ENCODE measurements at regions not wholly inside any gene's neighbourhood (a gene's known extent, or its start where the extent isn't known, plus 50 kb on each side); places are given as distances from the start of the nearest gene placed in this dataset.

- no peak overlapping the region for H3K9ac ChIP-seq (ENCODE audit: low read length)
- POLR2A ChIA-PET: no interaction called here
- H4K20me1 ChIP-seq (ENCODE audit: insufficient read depth): no peaks in the 10 kb centered on the region
- H3K4me1 ChIP-seq (ENCODE audit: control insufficient read depth in 1 of 2, insufficient read depth in 2 of 2, low read length in 2 of 2): no peaks in the 10 kb centered on the region
- no peaks in the 10 kb centered on the region for H3K9me2 ChIP-seq (ENCODE audit: insufficient read depth)
- DNase-seq (ENCODE audit: low read depth, low spot score) (no peak), ATAC-seq (no peak)
- no peak overlapping the region for H2AFZ ChIP-seq (ENCODE audit: low read depth, low read length, poor library complexity, severe bottlenecking)
- no peak overlapping the region for H3K27ac ChIP-seq (ENCODE audit: low read depth, low read length)
- H3K36me3 ChIP-seq (ENCODE audit: control insufficient read depth in 1 of 2, insufficient read depth in 2 of 2, low read length in 2 of 2): no peaks in the 10 kb centered on the region
- no peaks in the 10 kb centered on the region for H3K79me2 ChIP-seq (ENCODE audit: insufficient read depth, low read length)
- no peaks in the 10 kb centered on the region for H3K27me3 ChIP-seq (ENCODE audit: insufficient read depth, low read length)
- intact Hi-C loops (cut with micrococcal nuclease): no loop called here
- H3K4me3 ChIP-seq (replicated peaks in 1 of 2; ENCODE audit: low read depth in 1 of 2, low read length in 2 of 2): no peak overlapping the region
- RAD21 ChIA-PET (ENCODE audit: low non-redundant PET in 1 of 2, low total read pairs in 2 of 2, uncharacterized antibody in 2 of 2, unreplicated experiment in 2 of 2): no interaction called here
- CTCF ChIA-PET: no interaction called here
- TF ChIP-seq POLR2A (IDR thresholded peaks at IDR 0.05; ENCODE audit: borderline replicate concordance, extremely low read depth, insufficient read depth, insufficient read length): no peak
- no peak for TF ChIP-seq ZFX (IDR thresholded peaks at IDR 0.05)
- no peak for TF ChIP-seq SRF (IDR thresholded peaks at IDR 0.05; ENCODE audit: low read depth)
- no peak for TF ChIP-seq ZNF274 (IDR thresholded peaks at IDR 0.05; ENCODE audit: low read depth, low read length)
- no peak for TF ChIP-seq JUND (IDR thresholded peaks at IDR 0.05)
- no peak for TF ChIP-seq ATF3 (IDR thresholded peaks at IDR 0.05)
- H3K4me2 ChIP-seq (ENCODE audit: low read length): no peak overlapping the region
- BruUV-seq (replicated peaks): no TSS peak
- no peaks in the 10 kb centered on the region for H3K9me3 ChIP-seq (ENCODE audit: control insufficient read depth in 1 of 2, insufficient read depth in 1 of 2, low read depth in 1 of 2, low read length in 2 of 2)
Measured at GRCh38 chr1:103211073-103211472, 102.8 kb upstream of the COL11A1 start.

GRCh38 chr1:103208844-103209243, 100.5 kb upstream of the COL11A1 start:
- ATAC-seq (no peak), DNase-seq (ENCODE audit: low read depth, low spot score) (no peak)
- ChIA-PET RAD21 (ENCODE audit: low non-redundant PET in 1 of 2, low total read pairs in 2 of 2, uncharacterized antibody in 2 of 2, unreplicated experiment in 2 of 2) (no interaction called here), CTCF (no interaction called here), POLR2A (no interaction called here)
- no peaks in the 10 kb centered on the region for H3K9me3 ChIP-seq (ENCODE audit: control insufficient read depth in 1 of 2, insufficient read depth in 1 of 2, low read depth in 1 of 2, low read length in 2 of 2)
- intact Hi-C loops (cut with micrococcal nuclease): no loop called here
- H3K9me2 ChIP-seq (ENCODE audit: insufficient read depth): no peaks in the 10 kb centered on the region
- H3K4me1 ChIP-seq (ENCODE audit: control insufficient read depth in 1 of 2, insufficient read depth in 2 of 2, low read length in 2 of 2): no peaks in the 10 kb centered on the region
- H2AFZ ChIP-seq (ENCODE audit: low read depth, low read length, poor library complexity, severe bottlenecking): no peak overlapping the region
- H3K9ac ChIP-seq (ENCODE audit: low read length): no peak overlapping the region
- H3K4me2 ChIP-seq (ENCODE audit: low read length): no peak overlapping the region
- H3K79me2 ChIP-seq (ENCODE audit: insufficient read depth, low read length): no peaks in the 10 kb centered on the region
- no peaks in the 10 kb centered on the region for H3K27me3 ChIP-seq (ENCODE audit: insufficient read depth, low read length)
- BruUV-seq (replicated peaks): no TSS peak
- no peaks in the 10 kb centered on the region for H3K36me3 ChIP-seq (ENCODE audit: control insufficient read depth in 1 of 2, insufficient read depth in 2 of 2, low read length in 2 of 2)
- H4K20me1 ChIP-seq (ENCODE audit: insufficient read depth): no peaks in the 10 kb centered on the region
- no peak overlapping the region for H3K4me3 ChIP-seq (replicated peaks in 1 of 2; ENCODE audit: low read depth in 1 of 2, low read length in 2 of 2)
- H3K27ac ChIP-seq (ENCODE audit: low read depth, low read length): no peak overlapping the region
- TF ChIP-seq ZBTB33 (IDR thresholded peaks at IDR 0.05; ENCODE audit: extremely low read depth, insufficient replicate concordance, low read length) (no peak), TCF7L2 (IDR thresholded peaks at IDR 0.05; ENCODE audit: borderline replicate concordance, extremely low read depth, insufficient read depth, insufficient read length) (no peak), CEBPB (IDR thresholded peaks at IDR 0.05; ENCODE audit: low read depth) (no peak), CBX3 (IDR thresholded peaks at IDR 0.05; ENCODE audit: low read depth) (no peak), ATF3 (IDR thresholded peaks at IDR 0.05) (no peak), EGR1 (IDR thresholded peaks at IDR 0.05; ENCODE audit: low read depth) (no peak), POLR2AphosphoS5 (IDR thresholded peaks at IDR 0.05; ENCODE audit: low read depth, low read length) (no peak), REST (IDR thresholded peaks at IDR 0.05; ENCODE audit: low read depth) (no peak), SP1 (IDR thresholded peaks at IDR 0.05; ENCODE audit: low read depth) (no peak), YY1 (IDR thresholded peaks at IDR 0.05; ENCODE audit: extremely low read depth, insufficient replicate concordance, low read depth, low read length) (no peak), ZNF274 (IDR thresholded peaks at IDR 0.05; ENCODE audit: low read depth, low read length) (no peak), FOSL1 (IDR thresholded peaks at IDR 0.05; ENCODE audit: low read depth) (no peak), EZH2phosphoT487 (IDR thresholded peaks at IDR 0.05; ENCODE audit: borderline replicate concordance) (no peak)

Measured in HCT116 (cell line).